ENCODE measurements at regions not wholly inside any gene's neighbourhood (a gene's known extent, or its start where the extent isn't known, plus 50 kb on each side); places are given as distances from the start of the nearest gene placed in this dataset.

GRCh38 chr6:54747955-54748354 is 98.6 kb upstream of the FAM83B start:
- no peak for DNase-seq (ENCODE audit: low read depth)
- no peak for TF ChIP-seq CTCF (conservative IDR thresholded peaks at IDR 0.05; ENCODE audit: low read depth, low read length)
- H3K4me3 ChIP-seq (ENCODE audit: low read depth, low read length) = no peak overlapping the region

GRCh38 chr6:54754406-54754805 is 92.2 kb upstream of the FAM83B start:
- no peak for TF ChIP-seq CTCF (conservative IDR thresholded peaks at IDR 0.05; ENCODE audit: low read depth, low read length)
- no peak for DNase-seq (ENCODE audit: low read depth)

GRCh38 chr6:54758340-54758739 is 88.2 kb upstream of the FAM83B start:
- no peak for DNase-seq (ENCODE audit: low read depth)
- TF ChIP-seq CTCF (conservative IDR thresholded peaks at IDR 0.05; ENCODE audit: low read depth, low read length) = no peak
- no peak overlapping the region for H3K4me3 ChIP-seq (ENCODE audit: low read depth, low read length)

More at GRCh38 chr6:54754406-54754805, 92.2 kb upstream of the FAM83B start:
- no peak overlapping the region for H3K4me3 ChIP-seq (ENCODE audit: low read depth, low read length)

GRCh38 chr6:54768494-54768893 is 78.1 kb upstream of the FAM83B start:
- H3K4me3 ChIP-seq (ENCODE audit: low read depth, low read length) = no peak overlapping the region
- no peak for DNase-seq (ENCODE audit: low read depth)
- TF ChIP-seq CTCF (conservative IDR thresholded peaks at IDR 0.05; ENCODE audit: low read depth, low read length) = no peak

GRCh38 chr6:54770328-54770727 is 76.2 kb upstream of the FAM83B start:
- DNase-seq (ENCODE audit: low read depth) = no peak
- no peak overlapping the region for H3K4me3 ChIP-seq (ENCODE audit: low read depth, low read length)
- TF ChIP-seq CTCF (conservative IDR thresholded peaks at IDR 0.05; ENCODE audit: low read depth, low read length) = no peak

GRCh38 chr6:54771968-54772367 is 74.6 kb upstream of the FAM83B start:
- TF ChIP-seq CTCF (conservative IDR thresholded peaks at IDR 0.05; ENCODE audit: low read depth, low read length) = no peak
- DNase-seq (ENCODE audit: low read depth) = no peak
- no peak overlapping the region for H3K4me3 ChIP-seq (ENCODE audit: low read depth, low read length)

- no peak overlapping the region for H3K4me3 ChIP-seq (ENCODE audit: low read depth, low read length)
- DNase-seq (ENCODE audit: low read depth) = no peak
These were observed 74.0 kb upstream of the FAM83B start for GRCh38 chr6:54772610-54773009.

More at GRCh38 chr6:54772610-54773009, 74.0 kb upstream of the FAM83B start:
- no peak for TF ChIP-seq CTCF (conservative IDR thresholded peaks at IDR 0.05; ENCODE audit: low read depth, low read length)

All from choroid plexus epithelial cell (primary cell).